HCT116 (cell line): ENCODE measurements at regions not wholly inside any gene's neighbourhood (a gene's known extent, or its start where the extent isn't known, plus 50 kb on each side); places are given as distances from the start of the nearest gene placed in this dataset.

Source experiments
- ATAC-seq: fragments of 200-7000 bp; cut with Tn5 transposase; 2 replicates; pipeline ENCODE4 v1.9.1; 2020; ENCODE audit warnings: mild to moderate bottlenecking, moderate library complexity
- BruUV-seq: library from RNA; stranded (reverse); fragments of 400-500 nt; replicated peaks from 2 replicates; lab custom pipeline; 2021; lab: Mats Ljungman, UMichigan
- CTCF ChIA-PET: fragments of 300-600 bp; sonication (Branson Sonifier 250); formaldehyde crosslinking; loops from one replicate; lab custom pipeline; 2021; ENCODE audit warnings: antibody characterized with exemption; lab: Charles Lee
- POLR2A ChIA-PET: fragments of 300-600, 350-600 bp; sonication (Branson Sonifier 250); formaldehyde crosslinking; loops from one replicate; lab custom pipeline; 2021; ENCODE audit warnings: antibody characterized with exemption; lab: Charles Lee
- RAD21 ChIA-PET, 2 experiments: fragments of 300-600 bp; sonication (Branson Sonifier 250); formaldehyde crosslinking; loops; one replicate each; lab custom pipeline; 2023; ENCODE audit warnings: low total read pairs in 2 of 2; ENCODE audit not compliant: uncharacterized antibody in 2 of 2, unreplicated experiment in 2 of 2, low non-redundant PET in 1 of 2; lab: Charles Lee
- DNase-seq: peaks from one replicate; pipeline ENCODE4 v3.0.0-alpha.2; 2010; ENCODE audit warnings: low read depth, low spot score
- H2AFZ ChIP-seq: fragments of 200-600 bp; shearing (Covaris generic), sonication (generic); 2 replicates; pipeline ENCODE4 v1.6.1; 2017; ENCODE audit warnings: low read depth, mixed run types, mixed read lengths, antibody characterized with exemption, low read length; ENCODE audit not compliant: poor library complexity, severe bottlenecking
- H3K27ac ChIP-seq: 2 replicates; pipeline ENCODE4 v1.5.1; 2012; ENCODE audit warnings: low read depth, low read length
- H3K27me3 ChIP-seq: fragments of 200-600 bp; sonication (generic); 2 replicates; pipeline ENCODE4 v1.6.1; 2016; ENCODE audit warnings: mixed run types, low read length, mixed read lengths; ENCODE audit not compliant: insufficient read depth
- H3K36me3 ChIP-seq, 2 experiments: fragments of 200-500 bp in 1 of 2; fragments of 200-600 bp in 1 of 2; sonication (Bioruptor generic) in 1 of 2; sonication (generic) in 1 of 2; 2 replicates each; pipeline versions ENCODE4 v1.5.1 to v1.6.1; 2014 to 2016; ENCODE audit warnings: low read length in 2 of 2, inconsistent platforms in 1 of 2, mixed read lengths in 1 of 2, mixed run types in 1 of 2; ENCODE audit not compliant: insufficient read depth in 2 of 2, control insufficient read depth in 1 of 2
- H3K4me1 ChIP-seq, 2 experiments: fragments of 200-600 bp in 1 of 2; sonication (generic) in 1 of 2; 2 replicates each; pipeline versions ENCODE4 v1.5.1 to v1.6.1; 2012 to 2017; ENCODE audit warnings: low read length in 2 of 2, inconsistent platforms in 1 of 2, mild to moderate bottlenecking in 1 of 2, mixed read lengths in 1 of 2, mixed run types in 1 of 2, moderate library complexity in 1 of 2; ENCODE audit not compliant: insufficient read depth in 2 of 2, control insufficient read depth in 1 of 2
- H3K4me2 ChIP-seq: fragments of 200-600 bp; sonication (generic); 2 replicates; pipeline ENCODE4 v1.6.1; 2017; ENCODE audit warnings: mixed run types, low read length, mixed read lengths
- H3K4me3 ChIP-seq, 2 experiments: fragments of 200-600 bp in 1 of 2; sonication (generic) in 1 of 2; replicated peaks in 1 of 2; 2 replicates each; pipeline ENCODE4 v1.5.1; 2011 to 2016; ENCODE audit warnings: low read length in 2 of 2, control low read depth in 1 of 2, low read depth in 1 of 2, mild to moderate bottlenecking in 1 of 2, mixed read lengths in 1 of 2, mixed run types in 1 of 2
- H3K79me2 ChIP-seq: fragments of 200-600 bp; sonication (generic); 2 replicates; pipeline ENCODE4 v1.6.1; 2017; ENCODE audit warnings: mild to moderate bottlenecking, mixed run types, low read length, moderate library complexity, mixed read lengths; ENCODE audit not compliant: insufficient read depth
- H3K9ac ChIP-seq: fragments of 200-600 bp; sonication (generic); 2 replicates; pipeline ENCODE4 v1.6.1; 2016; ENCODE audit warnings: low read length, mixed read lengths
- H3K9me2 ChIP-seq: fragments of 200-600 bp; sonication (generic), shearing (Covaris generic); 2 replicates; pipeline ENCODE4 v1.6.1; 2017; ENCODE audit warnings: mixed run types, mild to moderate bottlenecking, moderate library complexity; ENCODE audit not compliant: insufficient read depth
- H3K9me3 ChIP-seq, 2 experiments: fragments of 200-500 bp in 1 of 2; fragments of 200-600 bp in 1 of 2; sonication (Bioruptor generic) in 1 of 2; sonication (generic) in 1 of 2; 2 replicates each; pipeline ENCODE4 v1.6.1; 2014 to 2017; ENCODE audit warnings: low read length in 2 of 2, mixed read lengths in 2 of 2, inconsistent platforms in 1 of 2, low read depth in 1 of 2, mild to moderate bottlenecking in 1 of 2, mixed run types in 1 of 2, moderate library complexity in 1 of 2; ENCODE audit not compliant: control insufficient read depth in 1 of 2, insufficient read depth in 1 of 2
- H4K20me1 ChIP-seq: fragments of 200-600 bp; sonication (generic), shearing (Covaris generic); 2 replicates; pipeline ENCODE4 v1.6.1; 2017; ENCODE audit warnings: mixed run types, mild to moderate bottlenecking, moderate library complexity; ENCODE audit not compliant: insufficient read depth
- EGR1 ChIP-seq: IDR thresholded peaks from 2 replicates; pipeline ENCODE4 v1.6.1; 2012; ENCODE audit warnings: low read depth
- EZH2phosphoT487 ChIP-seq: fragments of 200-600 bp; IDR thresholded peaks from 2 replicates; pipeline ENCODE4 v1.6.1; 2018; ENCODE audit warnings: antibody characterized with exemption, borderline replicate concordance
- FOSL1 ChIP-seq: IDR thresholded peaks from 2 replicates; pipeline ENCODE4 v1.6.1; 2012; ENCODE audit warnings: low read depth
- POLR2AphosphoS5 ChIP-seq: IDR thresholded peaks from 2 replicates; pipeline ENCODE4 v1.6.1; 2011; ENCODE audit warnings: mild to moderate bottlenecking, low read depth, low read length, moderate library complexity
- RAD21 ChIP-seq: IDR thresholded peaks from 2 replicates; pipeline ENCODE4 v1.6.1; 2012; ENCODE audit warnings: low read depth, mild to moderate bottlenecking
- SIN3A ChIP-seq: IDR thresholded peaks from 2 replicates; pipeline ENCODE4 v1.6.1; 2012; ENCODE audit warnings: low read depth
- SP1 ChIP-seq: IDR thresholded peaks from 2 replicates; pipeline ENCODE4 v1.6.1; 2012; ENCODE audit warnings: low read depth
- YY1 ChIP-seq: IDR thresholded peaks from 2 replicates; pipeline ENCODE4 v1.6.1; 2011; ENCODE audit warnings: low read length, low read depth, moderate library complexity, mild to moderate bottlenecking; ENCODE audit not compliant: insufficient replicate concordance; ENCODE audit errors: extremely low read depth
- intact Hi-C: fragments of 100-400 bp; cut with micrococcal nuclease; formaldehyde crosslinking; loops from 2 replicates; pipeline ENCODE4 v1.10.0; 2022
- TF ChIP-seq, protein P1 (sequence below): IDR thresholded peaks from 2 replicates; pipeline ENCODE4 v1.6.1; 2012; ENCODE audit warnings: low read depth
- TF ChIP-seq, protein P2 (sequence below): IDR thresholded peaks from 2 replicates; pipeline ENCODE4 v1.6.1; 2012

DNA sequence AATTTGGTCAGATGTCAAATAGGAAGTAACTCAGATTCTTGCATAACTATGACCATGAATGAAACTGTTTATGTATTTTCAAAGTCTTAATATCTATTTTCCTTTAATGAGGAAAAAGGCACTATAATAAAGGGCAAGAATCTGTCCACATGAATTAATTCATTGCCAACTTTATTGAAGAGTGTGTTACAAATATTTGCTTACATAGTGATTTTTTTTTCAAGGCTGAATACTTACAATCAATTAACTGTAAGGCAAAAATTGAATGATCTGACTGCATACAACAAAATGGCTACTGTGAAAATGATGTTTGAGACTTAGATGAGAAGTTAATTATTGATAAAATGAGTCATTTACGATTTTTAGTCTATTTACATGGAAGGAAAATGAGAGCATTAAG is 475.0 kb downstream of the DNAJB9 start:
- ChIA-PET RAD21 (no interaction called here), CTCF (no interaction called here), POLR2A (no interaction called here)
- no peak for DNase-seq
- H3K9me2 ChIP-seq, result no peaks in the 10 kb centered on the region
- no TSS peak for BruUV-seq
- no peaks in the 10 kb centered on the region for H3K36me3 ChIP-seq
- no peak overlapping the region for H2AFZ ChIP-seq
- intact Hi-C loops, result no loop called here
- no peak overlapping the region for H3K9ac ChIP-seq
- TF ChIP-seq, protein P1, sequence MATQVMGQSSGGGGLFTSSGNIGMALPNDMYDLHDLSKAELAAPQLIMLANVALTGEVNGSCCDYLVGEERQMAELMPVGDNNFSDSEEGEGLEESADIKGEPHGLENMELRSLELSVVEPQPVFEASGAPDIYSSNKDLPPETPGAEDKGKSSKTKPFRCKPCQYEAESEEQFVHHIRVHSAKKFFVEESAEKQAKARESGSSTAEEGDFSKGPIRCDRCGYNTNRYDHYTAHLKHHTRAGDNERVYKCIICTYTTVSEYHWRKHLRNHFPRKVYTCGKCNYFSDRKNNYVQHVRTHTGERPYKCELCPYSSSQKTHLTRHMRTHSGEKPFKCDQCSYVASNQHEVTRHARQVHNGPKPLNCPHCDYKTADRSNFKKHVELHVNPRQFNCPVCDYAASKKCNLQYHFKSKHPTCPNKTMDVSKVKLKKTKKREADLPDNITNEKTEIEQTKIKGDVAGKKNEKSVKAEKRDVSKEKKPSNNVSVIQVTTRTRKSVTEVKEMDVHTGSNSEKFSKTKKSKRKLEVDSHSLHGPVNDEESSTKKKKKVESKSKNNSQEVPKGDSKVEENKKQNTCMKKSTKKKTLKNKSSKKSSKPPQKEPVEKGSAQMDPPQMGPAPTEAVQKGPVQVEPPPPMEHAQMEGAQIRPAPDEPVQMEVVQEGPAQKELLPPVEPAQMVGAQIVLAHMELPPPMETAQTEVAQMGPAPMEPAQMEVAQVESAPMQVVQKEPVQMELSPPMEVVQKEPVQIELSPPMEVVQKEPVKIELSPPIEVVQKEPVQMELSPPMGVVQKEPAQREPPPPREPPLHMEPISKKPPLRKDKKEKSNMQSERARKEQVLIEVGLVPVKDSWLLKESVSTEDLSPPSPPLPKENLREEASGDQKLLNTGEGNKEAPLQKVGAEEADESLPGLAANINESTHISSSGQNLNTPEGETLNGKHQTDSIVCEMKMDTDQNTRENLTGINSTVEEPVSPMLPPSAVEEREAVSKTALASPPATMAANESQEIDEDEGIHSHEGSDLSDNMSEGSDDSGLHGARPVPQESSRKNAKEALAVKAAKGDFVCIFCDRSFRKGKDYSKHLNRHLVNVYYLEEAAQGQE, result no peak
- TF ChIP-seq YY1 (no peak), SIN3A (no peak), RAD21 (no peak), EZH2phosphoT487 (no peak), POLR2AphosphoS5 (no peak), SP1 (no peak), FOSL1 (no peak), EGR1 (no peak)
- TF ChIP-seq, protein P2, sequence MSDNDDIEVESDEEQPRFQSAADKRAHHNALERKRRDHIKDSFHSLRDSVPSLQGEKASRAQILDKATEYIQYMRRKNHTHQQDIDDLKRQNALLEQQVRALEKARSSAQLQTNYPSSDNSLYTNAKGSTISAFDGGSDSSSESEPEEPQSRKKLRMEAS, result no peak
- no peaks in the 10 kb centered on the region for H3K4me1 ChIP-seq
- no peaks in the 10 kb centered on the region for H3K79me2 ChIP-seq
- H4K20me1 ChIP-seq, result no peaks in the 10 kb centered on the region
- H3K27me3 ChIP-seq, result no peaks in the 10 kb centered on the region
- no peak overlapping the region for H3K27ac ChIP-seq
- H3K4me3 ChIP-seq, result no peak overlapping the region
- H3K9me3 ChIP-seq, result no peaks in the 10 kb centered on the region
- ATAC-seq, result no peak
- no peak overlapping the region for H3K4me2 ChIP-seq
